Activated CD4-positive, alpha-beta T cell treated with anti-CD3 and anti-CD28 coated beads, Interleukin-2, amount 10 ng/mL, durations not matched to agents 7 days and 5 days (primary cell): ENCODE measurements at regions not wholly inside any gene's neighbourhood (a gene's known extent, or its start where the extent isn't known, plus 50 kb on each side); places are given as distances from the start of the nearest gene placed in this dataset.

ENCODE experiments used
- CTCF ChIA-PET: fragments of 350-600 bp; sonication (Branson Sonifier 250); formaldehyde crosslinking; loops from one replicate; lab custom pipeline; 2021; ENCODE audit warnings: antibody characterized with exemption; lab: Charles Lee
- POLR2A ChIA-PET: fragments of 350-600 bp; sonication (Branson Sonifier 250); formaldehyde crosslinking; loops from one replicate; lab custom pipeline; 2021; ENCODE audit warnings: antibody characterized with exemption; lab: Charles Lee
- DNase-seq: peaks from one replicate; pipeline ENCODE4 v3.0.0-alpha.2; 2020
- H3K27ac Mint-ChIP-seq: one replicate; pipeline ENCODE4 v1.8.0; 2021; ENCODE audit warnings: mild to moderate bottlenecking, moderate library complexity, mixed read lengths
- H3K27me3 Mint-ChIP-seq: one replicate; pipeline ENCODE4 v1.8.0; 2021; ENCODE audit warnings: mixed read lengths
- H3K36me3 Mint-ChIP-seq: one replicate; pipeline ENCODE4 v1.8.0; 2021; ENCODE audit warnings: low read depth, mixed read lengths
- H3K4me1 Mint-ChIP-seq: one replicate; pipeline ENCODE4 v1.8.0; 2021; ENCODE audit warnings: mixed read lengths
- H3K4me3 Mint-ChIP-seq: one replicate; pipeline ENCODE4 v1.8.0; 2021; ENCODE audit warnings: mild to moderate bottlenecking, moderate library complexity, mixed read lengths
- H3K9me3 Mint-ChIP-seq: one replicate; pipeline ENCODE4 v1.8.0; 2021; ENCODE audit warnings: mixed read lengths

- Mint-ChIP-seq H3K4me3 (no peak overlapping the region), H3K27ac (no peak overlapping the region), H3K4me1 (no peaks in the 10 kb centered on the region), H3K27me3 (peaks cover 5% of the 10 kb centered on the region), H3K36me3 (no peaks in the 10 kb centered on the region), H3K9me3 (no peaks in the 10 kb centered on the region)
- ChIA-PET POLR2A (no interaction called here), CTCF (no interaction called here)
- DNase-seq: no peak
Observed at GRCh38 chr2:120571015-120571728, 164.5 kb upstream of the GLI2 start.

GRCh38 chr2:120572226-120572625, 163.4 kb upstream of the GLI2 start:
- POLR2A ChIA-PET: no interaction called here
- Mint-ChIP-seq H3K4me3 (no peak overlapping the region), H3K27ac (no peak overlapping the region), H3K9me3 (no peaks in the 10 kb centered on the region), H3K4me1 (no peaks in the 10 kb centered on the region), H3K27me3 (peaks cover 10% of the 10 kb centered on the region), H3K36me3 (no peaks in the 10 kb centered on the region)
- DNase-seq: no peak
- CTCF ChIA-PET: no interaction called here

- Mint-ChIP-seq H3K27ac (no peak overlapping the region), H3K27me3 (peaks cover 13% of the 10 kb centered on the region), H3K9me3 (no peaks in the 10 kb centered on the region), H3K36me3 (no peaks in the 10 kb centered on the region), H3K4me3 (no peak overlapping the region), H3K4me1 (no peaks in the 10 kb centered on the region)
- DNase-seq: no peak
- POLR2A ChIA-PET: no interaction called here
- CTCF ChIA-PET: interaction anchor here (0.5 kb wide), 1 partner anchor 743 kb away, joined by 4 read pairs; no protein-coding TSS in a partner anchor
Observed at GRCh38 chr2:120574620-120575019, 161.0 kb upstream of the GLI2 start.

DNA sequence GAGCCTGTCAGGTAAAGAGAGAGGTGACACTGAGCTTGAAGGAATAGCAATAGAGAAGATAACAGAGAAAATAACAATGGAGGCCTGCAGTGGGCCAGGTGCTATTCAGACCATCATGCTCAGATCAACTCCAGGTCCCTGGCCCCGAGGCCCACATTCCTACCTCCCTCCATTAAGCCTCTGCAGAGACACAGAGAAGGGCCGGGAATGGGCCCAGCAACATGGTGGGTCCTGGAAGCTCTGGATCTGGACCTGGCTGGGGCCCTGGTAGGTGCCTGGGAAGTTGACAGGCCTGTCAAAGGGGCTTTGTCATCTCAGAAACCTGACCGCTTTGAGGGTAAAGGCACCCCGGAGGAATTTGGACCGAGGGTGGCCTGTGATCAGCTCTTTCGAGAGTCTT, 159.7 kb upstream of the GLI2 start:
- CTCF ChIA-PET: no interaction called here
- Mint-ChIP-seq H3K36me3 (no peaks in the 10 kb centered on the region), H3K27ac (no peak overlapping the region), H3K9me3 (no peaks in the 10 kb centered on the region), H3K4me1 (no peaks in the 10 kb centered on the region), H3K27me3 (peaks cover 19% of the 10 kb centered on the region), H3K4me3 (no peak overlapping the region)
- no peak for DNase-seq
- POLR2A ChIA-PET: no interaction called here

GRCh38 chr2:120576509-120577474, 158.9 kb upstream of the GLI2 start:
- H3K36me3 Mint-ChIP-seq: no peaks in the 10 kb centered on the region
- no peak overlapping the region for H3K4me3 Mint-ChIP-seq
- ChIA-PET CTCF (no interaction called here), POLR2A (no interaction called here)
- H3K9me3 Mint-ChIP-seq: no peaks in the 10 kb centered on the region
- DNase-seq: no peak
- no peak overlapping the region for H3K27ac Mint-ChIP-seq
- H3K4me1 Mint-ChIP-seq: no peaks in the 10 kb centered on the region
- peaks cover 24% of the 10 kb centered on the region for H3K27me3 Mint-ChIP-seq

DNA sequence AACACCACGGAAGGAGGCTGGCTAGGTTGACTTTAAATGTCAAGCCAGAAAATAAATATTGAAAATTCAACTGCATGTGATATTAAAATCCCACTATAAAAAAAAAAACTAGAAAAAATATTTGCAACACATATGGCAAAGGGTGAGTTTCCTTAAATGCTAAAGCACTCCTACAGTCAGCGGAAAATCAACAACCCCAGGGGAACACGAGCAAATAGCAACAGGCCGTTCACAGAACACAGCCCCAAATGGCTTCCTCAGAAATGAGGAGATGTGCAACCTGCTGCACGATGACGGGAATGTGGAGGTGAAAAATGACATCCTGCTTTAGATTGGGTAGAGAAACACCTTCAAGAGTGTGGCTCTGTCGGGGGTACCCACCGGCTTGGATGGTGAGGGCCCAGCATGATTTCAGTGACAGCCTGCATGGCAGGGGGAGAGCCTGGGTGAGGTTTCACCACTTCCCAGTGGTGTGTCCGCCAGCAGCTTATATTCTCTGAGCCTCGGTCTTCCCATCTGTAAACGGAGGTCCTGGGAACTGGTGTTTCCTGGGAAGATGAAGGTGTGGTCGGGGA, 157.9 kb upstream of the GLI2 start:
- POLR2A ChIA-PET: no interaction called here
- H3K36me3 Mint-ChIP-seq: no peaks in the 10 kb centered on the region
- CTCF ChIA-PET: no interaction called here
- H3K9me3 Mint-ChIP-seq: no peaks in the 10 kb centered on the region
- no peak overlapping the region for H3K4me3 Mint-ChIP-seq
- H3K27ac Mint-ChIP-seq: no peak overlapping the region
- H3K4me1 Mint-ChIP-seq: no peaks in the 10 kb centered on the region
- peaks cover 27% of the 10 kb centered on the region for H3K27me3 Mint-ChIP-seq
- DNase-seq: no peak

- Mint-ChIP-seq H3K4me1 (no peaks in the 10 kb centered on the region), H3K27ac (no peak overlapping the region), H3K4me3 (no peak overlapping the region), H3K9me3 (no peaks in the 10 kb centered on the region), H3K27me3 (peaks cover 32% of the 10 kb centered on the region), H3K36me3 (no peaks in the 10 kb centered on the region)
- ChIA-PET POLR2A (no interaction called here), CTCF (interaction anchor here (1.4 kb wide), 1 partner anchor 33 kb away, joined by 3 read pairs; no protein-coding TSS in a partner anchor)
- DNase-seq: no peak
Observed at GRCh38 chr2:120578576-120579352, 156.9 kb upstream of the GLI2 start.

GRCh38 chr2:120579916-120580685, 155.6 kb upstream of the GLI2 start:
- H3K27ac Mint-ChIP-seq: no peak overlapping the region
- H3K4me3 Mint-ChIP-seq: no peak overlapping the region
- no peaks in the 10 kb centered on the region for H3K9me3 Mint-ChIP-seq
- no peak for DNase-seq
- peaks cover 37% of the 10 kb centered on the region for H3K27me3 Mint-ChIP-seq
- POLR2A ChIA-PET: no interaction called here
- no peaks in the 10 kb centered on the region for H3K4me1 Mint-ChIP-seq
- CTCF ChIA-PET: interaction anchor here (1.4 kb wide), 1 partner anchor 31 kb away, joined by 3 read pairs; no protein-coding TSS in a partner anchor
- no peaks in the 10 kb centered on the region for H3K36me3 Mint-ChIP-seq

- Mint-ChIP-seq H3K27me3 (peaks cover 41% of the 10 kb centered on the region), H3K4me3 (no peak overlapping the region), H3K27ac (no peak overlapping the region), H3K9me3 (no peaks in the 10 kb centered on the region), H3K4me1 (no peaks in the 10 kb centered on the region), H3K36me3 (no peaks in the 10 kb centered on the region)
- CTCF ChIA-PET: no interaction called here
- no peak for DNase-seq
- POLR2A ChIA-PET: no interaction called here
Observed at GRCh38 chr2:120580709-120581108, 155.0 kb upstream of the GLI2 start.

DNA sequence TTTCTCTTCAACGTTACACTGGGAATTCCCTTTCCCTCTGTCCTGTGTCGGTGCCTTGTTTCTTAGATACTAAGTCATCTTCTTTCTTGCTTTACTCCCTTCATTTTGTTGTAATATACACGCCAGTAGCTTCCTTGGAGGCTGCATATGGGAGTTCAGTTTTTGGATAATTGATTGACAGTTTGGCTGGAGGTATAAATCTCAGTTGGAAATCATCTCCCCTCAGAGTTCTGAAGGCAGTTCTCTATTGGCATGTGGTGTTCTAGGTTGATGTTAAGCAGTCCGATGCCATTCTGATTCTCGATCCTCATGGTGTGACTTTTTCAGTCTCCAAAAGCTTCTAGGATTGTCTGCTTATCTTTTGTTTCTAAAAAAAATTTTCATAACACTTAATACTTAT, 152.5 kb upstream of the GLI2 start:
- Mint-ChIP-seq H3K36me3 (no peaks in the 10 kb centered on the region), H3K27me3 (peaks cover 48% of the 10 kb centered on the region), H3K4me3 (no peak overlapping the region), H3K9me3 (no peaks in the 10 kb centered on the region), H3K4me1 (peaks cover 2% of the 10 kb centered on the region), H3K27ac (no peak overlapping the region)
- POLR2A ChIA-PET: no interaction called here
- CTCF ChIA-PET: no interaction called here
- DNase-seq: no peak

GRCh38 chr2:120583851-120584570, 151.7 kb upstream of the GLI2 start:
- no peaks in the 10 kb centered on the region for H3K9me3 Mint-ChIP-seq
- no peaks in the 10 kb centered on the region for H3K36me3 Mint-ChIP-seq
- DNase-seq: no peak
- CTCF ChIA-PET: no interaction called here
- H3K27ac Mint-ChIP-seq: no peak overlapping the region
- POLR2A ChIA-PET: no interaction called here
- peaks cover 2% of the 10 kb centered on the region for H3K4me1 Mint-ChIP-seq
- H3K27me3 Mint-ChIP-seq: peaks cover 57% of the 10 kb centered on the region
- H3K4me3 Mint-ChIP-seq: no peak overlapping the region
